H9 (cell line): ENCODE measurements at regions not wholly inside any gene's neighbourhood (a gene's known extent, or its start where the extent isn't known, plus 50 kb on each side); places are given as distances from the start of the nearest gene placed in this dataset.

ENCODE experiments used
- DNase-seq: peaks from one replicate; pipeline ENCODE4 v3.0.0-alpha.2; 2017
- H2AFZ ChIP-seq: one replicate; pipeline ENCODE4 v1.6.1; 2013; ENCODE audit warnings: mild to moderate bottlenecking, low read length, control low read depth, moderate library complexity
- H2AK5ac ChIP-seq: 2 replicates; pipeline ENCODE4 v1.6.1; 2013; ENCODE audit warnings: low read length, control low read depth, mixed read lengths; ENCODE audit not compliant: insufficient read length
- H2BK120ac ChIP-seq: one replicate; pipeline ENCODE4 v1.6.1; 2013; ENCODE audit warnings: low read depth, mild to moderate bottlenecking, low read length, control low read depth, inconsistent platforms; ENCODE audit not compliant: poor library complexity, severe bottlenecking
- H2BK12ac ChIP-seq: 2 replicates; pipeline ENCODE4 v1.6.1; 2013; ENCODE audit warnings: low read length, control low read depth, mixed read lengths, low read depth; ENCODE audit not compliant: insufficient read length
- H2BK15ac ChIP-seq: 2 replicates; pipeline ENCODE4 v1.6.1; 2013; ENCODE audit warnings: low read depth, low read length, control low read depth
- H2BK20ac ChIP-seq: one replicate; pipeline ENCODE4 v1.6.1; 2013; ENCODE audit warnings: low read depth, mild to moderate bottlenecking, low read length, control low read depth, inconsistent platforms; ENCODE audit not compliant: poor library complexity, severe bottlenecking
- H2BK5ac ChIP-seq: 2 replicates; pipeline ENCODE4 v1.6.1; 2013; ENCODE audit warnings: low read length, control low read depth, mixed read lengths; ENCODE audit not compliant: insufficient read length
- H3K14ac ChIP-seq: 2 replicates; pipeline ENCODE4 v1.6.1; 2013; ENCODE audit warnings: low read length, control low read depth; ENCODE audit not compliant: insufficient read depth
- H3K18ac ChIP-seq: 2 replicates; pipeline ENCODE4 v1.6.1; 2013; ENCODE audit warnings: low read depth, mild to moderate bottlenecking, mixed read lengths, low read length, control low read depth; ENCODE audit not compliant: insufficient read length
- H3K23ac ChIP-seq: 2 replicates; pipeline ENCODE4 v1.6.1; 2013; ENCODE audit warnings: low read length, control low read depth, mixed read lengths, low read depth; ENCODE audit not compliant: insufficient read length
- H3K23me2 ChIP-seq: 2 replicates; pipeline ENCODE4 v1.6.1; 2013; ENCODE audit warnings: low read depth, mild to moderate bottlenecking, mixed read lengths, low read length, control low read depth; ENCODE audit not compliant: insufficient read length, poor library complexity, severe bottlenecking
- H3K27ac ChIP-seq: 2 replicates; pipeline ENCODE4 v1.5.1; 2013; ENCODE audit warnings: low read length, control low read depth, mixed read lengths, low read depth; ENCODE audit not compliant: insufficient read length
- H3K27me3 ChIP-seq: 2 replicates; pipeline ENCODE4 v1.6.1; 2013; ENCODE audit warnings: low read length, control low read depth, inconsistent platforms; ENCODE audit not compliant: insufficient read depth
- H3K4ac ChIP-seq: 2 replicates; pipeline ENCODE4 v1.6.1; 2013; ENCODE audit warnings: low read depth, mild to moderate bottlenecking, control low read depth, inconsistent platforms, low read length, moderate library complexity
- H3K4me1 ChIP-seq: 2 replicates; pipeline ENCODE4 v1.6.1; 2013; ENCODE audit warnings: low read length, control low read depth, inconsistent platforms; ENCODE audit not compliant: insufficient read depth
- H3K4me2 ChIP-seq: 2 replicates; pipeline ENCODE4 v1.6.1; 2013; ENCODE audit warnings: low read length, control low read depth, mixed read lengths; ENCODE audit not compliant: insufficient read length, insufficient read depth
- H3K56ac ChIP-seq: 2 replicates; pipeline ENCODE4 v1.6.1; 2013; ENCODE audit warnings: low read depth, mild to moderate bottlenecking, mixed read lengths, low read length, control low read depth; ENCODE audit not compliant: insufficient read length
- H3K79me1 ChIP-seq: 2 replicates; pipeline ENCODE4 v1.6.1; 2013; ENCODE audit warnings: low read depth, mild to moderate bottlenecking, moderate library complexity, low read length, control low read depth, inconsistent platforms; ENCODE audit not compliant: insufficient read depth, poor library complexity, severe bottlenecking
- H3K79me2 ChIP-seq: 2 replicates; pipeline ENCODE4 v1.6.1; 2013; ENCODE audit warnings: low read length, control low read depth, inconsistent platforms; ENCODE audit not compliant: insufficient read depth
- H3K9ac ChIP-seq: 2 replicates; pipeline ENCODE4 v1.6.1; 2013; ENCODE audit warnings: low read length, control low read depth, mixed read lengths; ENCODE audit not compliant: insufficient read length; ENCODE audit errors: extremely low read depth
- H3K9me3 ChIP-seq: one replicate; pipeline ENCODE4 v1.6.1; 2013; ENCODE audit warnings: low read depth, low read length, inconsistent platforms; ENCODE audit not compliant: control insufficient read depth
- H3T11ph ChIP-seq: one replicate; pipeline ENCODE4 v1.6.1; 2013; ENCODE audit warnings: mild to moderate bottlenecking, low read length, control low read depth, inconsistent platforms
- H4K20me1 ChIP-seq: one replicate; pipeline ENCODE4 v1.6.1; 2013; ENCODE audit not compliant: control insufficient read depth, insufficient read length, insufficient read depth
- H4K5ac ChIP-seq: 2 replicates; pipeline ENCODE4 v1.6.1; 2013; ENCODE audit warnings: low read depth, mild to moderate bottlenecking, mixed read lengths, low read length, control low read depth; ENCODE audit not compliant: insufficient read length
- H4K8ac ChIP-seq: replicated peaks from 2 replicates; pipeline ENCODE4 v1.6.1; 2013; ENCODE audit warnings: low read length, control low read depth, mixed read lengths, low read depth; ENCODE audit not compliant: insufficient read length
- H4K91ac ChIP-seq: 2 replicates; pipeline ENCODE4 v1.6.1; 2013; ENCODE audit warnings: low read depth, mild to moderate bottlenecking, moderate library complexity, mixed read lengths, low read length, control low read depth; ENCODE audit not compliant: insufficient read length
- H3K27ac Mint-ChIP-seq, 3 experiments: 2 replicates in 2 of 3; 3 replicates in 1 of 3; pipeline ENCODE4 v1.8.0; 2020 to 2021; ENCODE audit warnings: mixed read lengths in 3 of 3, mild to moderate bottlenecking in 1 of 3, moderate library complexity in 1 of 3
- H3K27me3 Mint-ChIP-seq: 2 replicates; pipeline ENCODE4 v1.8.0; 2021; ENCODE audit warnings: low read depth, mild to moderate bottlenecking, moderate library complexity, mixed read lengths
- H3K36me3 Mint-ChIP-seq, 3 experiments: 2 replicates in 2 of 3; 3 replicates in 1 of 3; pipeline ENCODE4 v1.8.0; 2020 to 2021; ENCODE audit warnings: low read depth in 3 of 3, mixed read lengths in 3 of 3; ENCODE audit not compliant: insufficient read depth in 1 of 3
- H3K4me1 Mint-ChIP-seq, 2 experiments: 2 replicates each; pipeline ENCODE4 v1.8.0; 2020; ENCODE audit warnings: mixed read lengths in 2 of 2
- H3K4me3 Mint-ChIP-seq, 2 experiments: 2 replicates in 1 of 2; 3 replicates in 1 of 2; pipeline ENCODE4 v1.8.0; 2020 to 2021; ENCODE audit warnings: mild to moderate bottlenecking in 2 of 2, mixed read lengths in 2 of 2, moderate library complexity in 1 of 2
- H3K9me3 Mint-ChIP-seq, 2 experiments: 2 replicates in 1 of 2; 3 replicates in 1 of 2; pipeline ENCODE4 v1.8.0; 2020; ENCODE audit warnings: mild to moderate bottlenecking in 2 of 2, mixed read lengths in 2 of 2, moderate library complexity in 1 of 2
- WGBS: extraction: QIAGEN DNeasy Blood & Tissue Kit; methylation state at CpG from one replicate; pipeline ENCODE4 v1.1.7; 2013; ENCODE audit warnings: missing lambda C conversion rate, low lambda C conversion rate, mixed read lengths; ENCODE audit not compliant: insufficient read length; ENCODE audit errors: extremely low coverage; 5-methylcytosine and 5-hydroxymethylcytosine counted together
- TF ChIP-seq, protein P1 (sequence below): fragments of 200-600 bp; sonication (generic); conservative IDR thresholded peaks from 3 replicates; pipeline ENCODE4 v1.8.0; 2021; ENCODE audit warnings: antibody characterized with exemption, mild to moderate bottlenecking

DNA sequence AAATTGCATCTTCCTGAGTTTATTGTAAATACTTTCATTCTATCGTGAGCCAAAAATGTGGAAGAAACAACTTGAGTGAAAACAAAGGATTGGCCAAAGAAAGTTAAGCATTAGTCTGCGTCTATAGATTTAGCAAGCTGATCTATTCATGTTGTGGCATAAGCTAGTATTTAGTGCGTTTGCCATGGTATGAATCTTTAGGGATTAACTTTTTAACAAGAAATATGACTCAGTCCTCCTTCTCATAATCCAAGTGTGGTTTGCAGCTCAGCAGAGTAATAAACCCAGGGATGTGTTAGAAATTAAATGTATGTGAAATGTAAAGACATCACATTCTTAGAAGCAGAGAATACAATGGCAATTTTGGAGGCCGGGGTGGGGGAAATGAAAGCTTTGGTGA lies 1110.9 kb downstream of the NLGN4X start:
- Mint-ChIP-seq H3K36me3 (no peaks in the 10 kb centered on the region; a peak in 2 of 7 replicates), H3K4me1 (no peaks in the 10 kb centered on the region), H3K4me3 (no peak overlapping the region), H3K27me3 (no peaks in the 10 kb centered on the region), H3K27ac (no peak overlapping the region), H3K9me3 (peaks cover 0 to 3% of the 10 kb centered on the region in 2 experiments; a peak in 3 of 5 replicates)
- DNase-seq, result no peak
- Histone ChIP-seq H4K8ac (no peak overlapping the region), H3K23me2 (no peaks in the 10 kb centered on the region), H3K4ac (no peak overlapping the region), H3K18ac (no peak overlapping the region), H3T11ph (no peak overlapping the region), H2BK20ac (no peak overlapping the region), H2AK5ac (no peak overlapping the region), H3K27ac (no peak overlapping the region), H2AFZ (no peak overlapping the region), H4K20me1 (no peaks in the 10 kb centered on the region), H2BK12ac (no peak overlapping the region), H4K5ac (no peak overlapping the region), H2BK120ac (no peak overlapping the region), H3K79me1 (no peaks in the 10 kb centered on the region), H2BK15ac (no peak overlapping the region), H4K91ac (no peak overlapping the region), H3K9me3 (no peaks in the 10 kb centered on the region), H2BK5ac (no peak overlapping the region), H3K14ac (no peak overlapping the region), H3K4me1 (no peaks in the 10 kb centered on the region), H3K23ac (no peak overlapping the region), H3K56ac (no peak overlapping the region), H3K9ac (no peak overlapping the region), H3K4me2 (no peak overlapping the region), H3K79me2 (no peaks in the 10 kb centered on the region), H3K27me3 (no peaks in the 10 kb centered on the region)
- WGBS, result no CpG with 5 or more reads among the region's 4 CpGs
- TF ChIP-seq, protein P1, sequence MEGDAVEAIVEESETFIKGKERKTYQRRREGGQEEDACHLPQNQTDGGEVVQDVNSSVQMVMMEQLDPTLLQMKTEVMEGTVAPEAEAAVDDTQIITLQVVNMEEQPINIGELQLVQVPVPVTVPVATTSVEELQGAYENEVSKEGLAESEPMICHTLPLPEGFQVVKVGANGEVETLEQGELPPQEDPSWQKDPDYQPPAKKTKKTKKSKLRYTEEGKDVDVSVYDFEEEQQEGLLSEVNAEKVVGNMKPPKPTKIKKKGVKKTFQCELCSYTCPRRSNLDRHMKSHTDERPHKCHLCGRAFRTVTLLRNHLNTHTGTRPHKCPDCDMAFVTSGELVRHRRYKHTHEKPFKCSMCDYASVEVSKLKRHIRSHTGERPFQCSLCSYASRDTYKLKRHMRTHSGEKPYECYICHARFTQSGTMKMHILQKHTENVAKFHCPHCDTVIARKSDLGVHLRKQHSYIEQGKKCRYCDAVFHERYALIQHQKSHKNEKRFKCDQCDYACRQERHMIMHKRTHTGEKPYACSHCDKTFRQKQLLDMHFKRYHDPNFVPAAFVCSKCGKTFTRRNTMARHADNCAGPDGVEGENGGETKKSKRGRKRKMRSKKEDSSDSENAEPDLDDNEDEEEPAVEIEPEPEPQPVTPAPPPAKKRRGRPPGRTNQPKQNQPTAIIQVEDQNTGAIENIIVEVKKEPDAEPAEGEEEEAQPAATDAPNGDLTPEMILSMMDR, result no peak
